MM.1S (cell line): ENCODE measurements at regions not wholly inside any gene's neighbourhood (a gene's known extent, or its start where the extent isn't known, plus 50 kb on each side); places are given as distances from the start of the nearest gene placed in this dataset.

ENCODE experiments used
- DNase-seq: peaks from one replicate; pipeline ENCODE4 v3.0.0-alpha.2; 2015
- H2AFZ ChIP-seq: fragments of 300-600 bp; sonication (generic); 2 replicates; pipeline ENCODE4 v1.6.0; 2016; ENCODE audit warnings: antibody characterized with exemption, low read length
- H3F3A ChIP-seq: fragments of 300-600 bp; sonication (generic); 2 replicates; pipeline ENCODE4 v1.6.1; 2016; ENCODE audit warnings: mild to moderate bottlenecking, antibody characterized with exemption, low read length, moderate library complexity, mixed read lengths; ENCODE audit not compliant: insufficient read depth
- H3K27ac ChIP-seq: fragments of 300-600 bp; sonication (generic); 2 replicates; pipeline ENCODE4 v1.5.1; 2016; ENCODE audit warnings: mild to moderate bottlenecking, low read length
- H3K27me3 ChIP-seq: fragments of 300-600 bp; sonication (generic); replicated peaks from 2 replicates; pipeline ENCODE4 v1.6.0; 2016; ENCODE audit warnings: low read length; ENCODE audit not compliant: insufficient read depth
- H3K36me3 ChIP-seq: fragments of 300-600 bp; sonication (generic); replicated peaks from 2 replicates; pipeline ENCODE4 v1.6.1; 2016; ENCODE audit warnings: mild to moderate bottlenecking, low read length, mixed read lengths; ENCODE audit not compliant: insufficient read depth
- H3K4me1 ChIP-seq: fragments of 300-600 bp; sonication (generic); 2 replicates; pipeline ENCODE4 v1.6.1; 2016; ENCODE audit warnings: low read length, mixed read lengths
- H3K4me2 ChIP-seq: fragments of 300-600 bp; sonication (generic); 2 replicates; pipeline ENCODE4 v1.6.0; 2016; ENCODE audit warnings: low read depth, low read length
- H3K4me3 ChIP-seq: fragments of 300-600 bp; sonication (generic); 2 replicates; pipeline ENCODE4 v1.5.1; 2016; ENCODE audit warnings: low read length, mixed read lengths
- H3K79me2 ChIP-seq: fragments of 300-600 bp; sonication (generic); 2 replicates; pipeline ENCODE4 v1.6.1; 2016; ENCODE audit warnings: mixed run types, low read length, mixed read lengths
- H3K9ac ChIP-seq: fragments of 300-600 bp; sonication (generic); 2 replicates; pipeline ENCODE4 v1.6.1; 2016; ENCODE audit warnings: low read length, mixed read lengths
- H3K9me2 ChIP-seq: fragments of 300-600 bp; sonication (generic); replicated peaks from 2 replicates; pipeline ENCODE4 v1.6.1; 2016; ENCODE audit warnings: mild to moderate bottlenecking, low read length, mixed read lengths; ENCODE audit not compliant: insufficient read depth
- H3K9me3 ChIP-seq: fragments of 300-600 bp; sonication (generic); replicated peaks from 2 replicates; pipeline ENCODE4 v1.6.1; 2016; ENCODE audit warnings: mild to moderate bottlenecking, low read length, mixed read lengths; ENCODE audit not compliant: insufficient read depth
- H4K20me1 ChIP-seq: fragments of 300-600 bp; sonication (generic); 2 replicates; pipeline ENCODE4 v1.6.1; 2016; ENCODE audit warnings: mild to moderate bottlenecking, low read length, moderate library complexity, mixed read lengths; ENCODE audit not compliant: insufficient read depth
- CTCF ChIP-seq: fragments of 300-600 bp; sonication (generic); IDR thresholded peaks from 2 replicates; pipeline ENCODE4 v1.5.1; 2016; ENCODE audit warnings: antibody characterized with exemption, low read length, mixed read lengths
- EZH2 ChIP-seq: fragments of 300-600 bp; sonication (generic); optimal IDR thresholded peaks from 2 replicates; pipeline ENCODE3; 2017; ENCODE audit warnings: low read depth, mild to moderate bottlenecking, antibody characterized with exemption, low read length, mixed read lengths
- EZH2phosphoT487 ChIP-seq: fragments of 300-600 bp; sonication (generic); IDR thresholded peaks from 2 replicates; pipeline ENCODE4 v1.6.1; 2018; ENCODE audit warnings: antibody characterized with exemption, low read length

GRCh38 chr3:164465172-164465571 lies 613.1 kb downstream of the SI start:
- peaks cover 5% of the 10 kb centered on the region for H3K4me1 ChIP-seq
- H2AFZ ChIP-seq: no peak overlapping the region
- no peaks in the 10 kb centered on the region for H3K36me3 ChIP-seq
- no peak overlapping the region for H3K4me2 ChIP-seq
- H3F3A ChIP-seq: peaks cover 11% of the 10 kb centered on the region; the same call in 1 of the 2 replicates
- no peaks in the 10 kb centered on the region for H4K20me1 ChIP-seq
- H3K27ac ChIP-seq: no peak overlapping the region
- TF ChIP-seq EZH2 (no peak), CTCF (no peak), EZH2phosphoT487 (no peak)
- H3K79me2 ChIP-seq: no peaks in the 10 kb centered on the region
- no peak overlapping the region for H3K9ac ChIP-seq
- no peaks in the 10 kb centered on the region for H3K9me3 ChIP-seq
- DNase-seq: no peak
- H3K4me3 ChIP-seq: no peak overlapping the region
- no peaks in the 10 kb centered on the region for H3K27me3 ChIP-seq
- no peaks in the 10 kb centered on the region for H3K9me2 ChIP-seq

- H3K9me2 ChIP-seq: no peaks in the 10 kb centered on the region
- DNase-seq: peak; percentile 82
- H3K79me2 ChIP-seq: no peaks in the 10 kb centered on the region
- peak overlapping the region; percentile 15; the same call in 1 of the 2 replicates for H3K9ac ChIP-seq
- H3K27ac ChIP-seq: peak overlapping the region; percentile 51; the same call in 1 of the 2 replicates
- H2AFZ ChIP-seq: peak overlapping the region; percentile 42; the same call in 1 of the 2 replicates
- H3K9me3 ChIP-seq: no peaks in the 10 kb centered on the region
- H3K4me1 ChIP-seq: peaks cover 12% of the 10 kb centered on the region
- peak overlapping the region; percentile 57 for H3K4me2 ChIP-seq
- no peaks in the 10 kb centered on the region for H3K27me3 ChIP-seq
- H3F3A ChIP-seq: peaks cover 11% of the 10 kb centered on the region; the same call in 1 of the 2 replicates
- no peak for TF ChIP-seq EZH2
- TF ChIP-seq CTCF: no peak
- TF ChIP-seq EZH2phosphoT487: no peak
- H4K20me1 ChIP-seq: no peaks in the 10 kb centered on the region
- H3K4me3 ChIP-seq: peak overlapping the region; percentile 13
- H3K36me3 ChIP-seq: no peaks in the 10 kb centered on the region
Measured at GRCh38 chr3:164460851-164461250, 617.4 kb downstream of the SI start.

GRCh38 chr3:164459521-164460151 lies 618.7 kb downstream of the SI start:
- H3K9me3 ChIP-seq: no peaks in the 10 kb centered on the region
- no peaks in the 10 kb centered on the region for H4K20me1 ChIP-seq
- no peaks in the 10 kb centered on the region for H3K36me3 ChIP-seq
- H3K27ac ChIP-seq: no peak overlapping the region
- H3K9me2 ChIP-seq: no peaks in the 10 kb centered on the region
- no peak for DNase-seq
- no peaks in the 10 kb centered on the region for H3K27me3 ChIP-seq
- H2AFZ ChIP-seq: no peak overlapping the region
- TF ChIP-seq EZH2phosphoT487 (no peak), CTCF (no peak), EZH2 (no peak)
- H3K79me2 ChIP-seq: no peaks in the 10 kb centered on the region
- H3F3A ChIP-seq: peaks cover 11% of the 10 kb centered on the region; the same call in 1 of the 2 replicates
- peaks cover 12% of the 10 kb centered on the region for H3K4me1 ChIP-seq
- H3K4me2 ChIP-seq: 0 out of 2 replicates have a peak overlapping the region, but pooled peaks have one; percentile 4
- H3K9ac ChIP-seq: no peak overlapping the region
- no peak overlapping the region for H3K4me3 ChIP-seq
